ENCODE measurements at regions not wholly inside any gene's neighbourhood (a gene's known extent, or its start where the extent isn't known, plus 50 kb on each side); places are given as distances from the start of the nearest gene placed in this dataset.

DNA sequence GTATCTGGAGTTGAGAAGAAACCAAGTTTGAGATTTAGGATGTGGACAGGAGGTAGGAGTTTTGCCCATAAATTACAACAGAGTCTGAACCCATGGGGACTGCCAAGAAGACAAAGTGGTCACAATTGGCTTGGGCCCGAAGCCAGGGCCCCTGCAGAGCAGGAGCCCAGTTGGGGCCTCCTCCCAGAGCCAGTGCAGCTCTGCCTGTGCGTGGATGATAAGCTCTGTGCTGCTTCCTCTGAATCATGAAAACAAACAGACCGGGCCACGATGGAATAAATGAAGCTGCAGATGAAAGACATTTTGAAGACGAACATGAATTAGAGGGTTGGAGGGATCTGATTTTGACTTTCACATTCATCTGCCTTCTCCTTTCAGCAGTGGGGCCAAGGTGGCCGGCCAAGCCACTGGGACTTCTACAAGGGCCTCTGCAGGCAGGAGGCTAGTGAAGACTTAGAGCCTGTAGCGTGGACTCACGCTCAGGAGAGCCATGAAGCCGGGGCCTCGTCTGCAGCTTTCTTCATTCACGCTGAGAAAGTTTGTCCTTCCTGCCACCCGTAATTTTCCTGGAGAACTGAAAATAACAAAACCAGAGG, 156.8 kb upstream of the LYZL1 start:
- DNase-seq: no peak

DNA sequence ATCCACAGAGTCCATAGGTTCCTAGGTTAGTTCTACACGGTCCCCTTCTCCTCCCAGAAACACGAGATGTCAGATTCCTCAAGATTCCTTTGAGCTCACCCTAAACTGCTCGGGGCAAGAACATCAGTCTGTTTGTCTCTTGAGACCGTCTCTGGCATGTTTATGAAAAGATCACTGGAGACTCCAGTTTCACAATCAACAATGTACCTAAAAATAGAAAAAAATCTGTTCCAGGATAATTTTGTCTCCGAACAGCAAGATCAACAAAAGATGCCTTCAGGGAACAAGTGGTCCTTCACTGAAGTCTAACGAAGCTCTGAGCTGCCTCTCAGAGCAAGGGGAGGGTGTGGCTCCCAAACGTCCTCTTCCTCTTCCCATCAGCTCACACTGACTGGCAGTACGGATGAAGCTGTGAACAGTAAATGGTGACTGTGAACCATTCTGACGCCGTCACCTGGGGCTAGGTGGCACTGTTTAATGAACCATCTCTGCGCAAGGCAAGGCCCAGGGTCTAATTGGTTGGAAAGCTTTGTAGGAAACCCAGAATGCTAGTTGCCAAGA, 156.2 kb upstream of the LYZL1 start:
- no peak for DNase-seq

DNA sequence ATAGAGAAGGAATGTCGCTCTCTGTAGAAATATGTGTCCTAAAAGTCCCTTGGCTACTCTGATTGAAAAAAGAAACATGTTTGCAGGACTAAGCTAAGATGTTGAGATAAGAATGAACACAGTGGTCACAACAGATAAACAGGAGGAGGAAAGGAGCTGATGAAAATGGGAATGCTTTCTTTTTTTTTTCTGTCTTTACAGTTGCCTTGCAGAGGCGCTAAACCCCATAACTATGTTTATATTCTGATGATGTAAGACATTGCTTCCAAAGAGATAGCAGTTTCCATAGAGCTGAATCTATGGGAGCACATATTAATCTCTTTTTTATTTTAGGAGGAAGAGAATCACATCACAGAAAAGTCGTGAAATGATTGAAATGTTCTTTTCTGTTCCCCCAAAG, 153.5 kb upstream of the LYZL1 start:
- no peak for DNase-seq

DNA sequence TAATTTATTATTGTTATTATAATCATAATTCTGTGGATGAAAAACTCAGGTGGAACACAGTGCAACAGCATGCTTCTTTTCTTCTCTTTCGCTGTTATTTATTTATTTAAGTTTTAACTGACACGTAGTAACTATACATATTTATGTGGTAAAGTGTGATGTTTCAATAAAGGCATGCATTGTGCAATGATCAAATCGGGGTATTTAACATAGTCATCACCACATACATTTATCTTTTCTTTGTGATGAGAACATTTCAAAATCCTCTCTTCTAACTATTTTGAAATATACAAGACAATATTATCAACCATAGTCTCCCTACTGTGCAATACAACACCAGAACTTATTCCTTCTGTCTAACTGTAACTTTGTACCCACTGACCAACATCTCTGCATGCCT, 152.5 kb upstream of the LYZL1 start:
- no peak for DNase-seq

DNA sequence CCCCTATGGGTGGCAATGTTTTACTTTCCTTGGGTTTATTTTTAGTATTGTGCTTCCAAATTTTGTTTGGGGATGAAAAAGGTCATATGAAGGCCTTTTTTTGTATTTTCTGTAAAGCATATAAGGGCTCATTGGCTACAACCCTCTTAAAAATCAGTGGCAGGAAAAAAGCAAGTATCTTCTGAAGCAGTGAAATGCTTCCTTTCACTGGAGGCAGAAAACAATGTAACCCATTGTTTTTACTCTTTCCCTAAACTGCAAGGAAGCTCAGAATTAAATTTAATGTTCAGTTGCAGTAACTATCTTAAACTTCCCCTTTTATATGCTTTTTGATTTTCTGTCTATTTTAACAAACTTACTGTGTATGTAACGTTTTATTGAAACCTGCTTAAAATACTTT, 148.7 kb upstream of the LYZL1 start:
- no peak for DNase-seq

DNA sequence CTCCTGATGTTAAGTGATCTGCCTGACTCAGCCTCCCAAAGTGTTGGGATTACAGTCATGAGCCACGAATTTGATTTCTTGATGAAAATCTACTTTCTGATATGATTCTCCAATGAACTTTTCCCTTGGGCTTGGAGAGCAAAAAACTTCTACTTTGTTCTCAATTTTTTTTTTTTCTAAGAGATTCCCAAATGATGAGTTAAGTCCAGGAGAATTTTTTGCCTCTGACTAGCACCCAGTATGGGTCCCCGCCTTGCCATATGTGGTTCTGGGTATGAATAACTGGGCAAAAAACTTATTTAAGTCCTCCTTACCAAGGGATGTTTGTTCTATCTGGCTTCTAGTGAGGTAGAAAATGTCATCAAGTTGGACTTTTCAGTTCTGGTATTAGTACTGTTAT, 147.9 kb upstream of the LYZL1 start:
- DNase-seq: no peak

DNA sequence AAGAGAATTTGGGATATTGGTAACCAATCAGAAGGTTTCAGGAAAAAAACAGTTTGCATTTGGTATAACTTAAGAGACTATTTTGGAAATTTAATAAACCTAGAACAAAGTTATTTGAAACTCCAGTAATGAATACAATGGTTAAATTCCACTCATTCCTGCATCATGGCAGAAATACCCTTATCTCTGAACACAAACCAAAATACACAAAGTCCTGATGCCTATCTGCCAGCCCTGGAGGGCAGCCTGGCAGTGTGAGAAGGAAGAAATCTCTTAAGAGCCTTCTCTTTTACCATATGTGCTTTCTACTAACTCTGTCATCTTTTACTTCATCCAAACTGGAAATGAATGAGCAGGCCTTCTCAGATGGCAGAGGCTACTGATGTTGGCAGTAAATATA, 147.1 kb upstream of the LYZL1 start:
- DNase-seq: no peak

DNA sequence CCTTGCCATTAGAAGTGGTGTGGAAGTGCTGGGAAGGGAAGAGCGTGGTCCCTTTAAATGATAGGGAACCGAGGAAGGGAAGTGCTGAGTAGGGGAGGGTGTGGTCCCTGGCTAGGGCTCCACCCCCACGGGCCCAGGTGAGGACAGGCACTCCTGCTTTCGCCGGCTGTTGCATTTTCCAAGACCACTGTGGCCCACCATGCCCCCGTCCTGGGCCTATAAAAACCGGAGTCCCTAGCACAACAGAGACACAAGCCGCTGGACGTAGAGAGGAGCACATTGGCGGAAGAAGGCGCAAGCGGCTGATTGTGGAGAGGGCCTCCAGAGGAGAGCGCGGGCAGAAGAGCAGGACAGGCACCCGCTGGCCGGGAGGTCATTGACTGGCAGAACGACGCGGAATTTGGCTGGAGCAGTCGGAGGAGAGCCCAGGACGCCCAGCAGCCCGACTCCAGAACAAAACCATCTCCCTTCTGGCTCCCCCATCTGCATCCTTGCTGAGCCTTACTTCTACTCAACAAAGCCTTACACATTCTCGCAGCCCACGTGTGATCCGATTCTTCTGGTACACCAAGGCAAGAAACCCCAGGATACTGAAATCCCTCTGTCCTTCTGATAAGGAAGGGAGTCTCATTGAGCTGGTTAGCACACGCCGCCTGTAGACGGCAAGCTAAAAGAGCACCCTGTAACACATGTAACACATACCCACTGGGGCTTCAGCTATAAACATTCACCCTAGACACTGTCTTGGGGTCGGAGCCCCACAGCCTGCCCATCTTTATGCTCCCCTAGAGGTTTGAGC, 146.2 kb upstream of the LYZL1 start:
- DNase-seq: no peak

DNA sequence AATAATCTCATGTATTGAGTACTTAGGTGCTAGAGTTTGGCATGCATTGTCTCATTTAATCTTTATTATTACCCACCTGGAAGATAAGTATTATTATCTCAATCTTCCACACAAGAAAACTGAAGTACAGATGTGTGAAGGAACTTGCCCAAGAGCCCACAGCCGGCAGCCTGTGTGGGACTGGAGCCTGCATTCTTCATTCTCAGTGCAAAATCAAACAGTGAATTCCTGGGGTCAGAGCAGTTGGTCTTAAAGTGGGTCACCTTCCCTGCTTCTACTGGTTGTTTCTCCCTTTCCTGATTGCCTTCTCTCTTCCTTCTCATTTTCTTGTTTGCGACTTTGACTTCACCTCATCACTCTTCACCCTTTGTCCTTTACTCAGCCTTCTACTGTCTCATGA, 144.7 kb upstream of the LYZL1 start:
- no peak for DNase-seq

DNA sequence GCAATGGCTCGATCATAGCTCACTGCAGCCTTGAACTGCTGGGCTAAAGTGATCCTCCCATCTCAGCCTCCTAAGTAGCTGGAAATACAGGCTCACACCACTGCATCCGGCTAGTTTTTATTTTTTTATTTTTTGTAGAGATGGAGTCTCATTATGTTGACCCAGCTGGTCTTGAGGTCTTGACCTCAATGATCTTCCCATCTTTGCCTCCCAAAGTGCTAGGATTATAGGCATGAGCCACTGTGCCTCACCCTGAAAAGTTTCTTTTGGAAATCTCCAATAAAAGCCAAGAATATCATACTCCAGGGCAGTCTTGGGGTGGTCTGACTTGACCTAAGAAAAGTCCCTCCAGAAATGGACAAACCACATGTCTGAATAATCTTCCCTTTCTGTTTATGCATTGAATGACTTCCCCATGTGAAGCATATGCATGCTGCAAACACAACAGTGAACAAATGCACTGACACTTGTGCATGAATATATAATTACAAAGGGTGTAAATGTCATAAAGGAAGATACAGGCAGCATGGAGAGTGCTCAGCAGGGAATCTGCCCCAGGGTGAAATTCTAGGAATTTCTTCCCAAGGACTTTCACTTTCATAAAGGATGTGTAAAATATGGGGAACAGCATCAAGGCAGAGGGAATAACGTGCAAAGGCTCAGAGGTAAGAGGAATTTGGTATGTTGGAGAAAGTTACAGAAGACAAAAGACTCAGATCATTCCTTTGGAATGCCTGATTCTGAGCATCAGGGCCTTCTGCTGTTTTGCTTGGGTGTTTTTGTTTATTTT, 142.4 kb upstream of the LYZL1 start:
- no peak for DNase-seq

DNA sequence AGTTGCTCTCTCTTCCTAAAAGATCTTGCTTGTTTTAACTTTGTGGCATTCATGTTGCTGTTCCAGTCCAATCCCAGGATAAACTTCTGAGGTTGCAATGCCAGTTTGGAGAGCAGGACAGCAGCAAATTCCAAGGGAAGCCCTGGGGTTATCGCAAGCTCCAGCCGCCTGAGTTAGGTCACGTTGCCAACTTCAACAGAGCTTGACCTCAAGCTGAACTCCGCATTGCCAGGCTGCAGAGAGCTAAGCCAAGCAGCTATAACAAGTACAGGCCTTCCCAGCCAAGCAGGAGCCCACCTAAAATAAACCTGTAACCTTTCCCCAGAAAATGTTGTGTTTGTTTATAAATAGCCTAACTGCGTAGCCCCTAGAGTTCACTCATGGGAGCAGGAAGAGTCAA, 138.9 kb upstream of the LYZL1 start:
- no peak for DNase-seq

DNA sequence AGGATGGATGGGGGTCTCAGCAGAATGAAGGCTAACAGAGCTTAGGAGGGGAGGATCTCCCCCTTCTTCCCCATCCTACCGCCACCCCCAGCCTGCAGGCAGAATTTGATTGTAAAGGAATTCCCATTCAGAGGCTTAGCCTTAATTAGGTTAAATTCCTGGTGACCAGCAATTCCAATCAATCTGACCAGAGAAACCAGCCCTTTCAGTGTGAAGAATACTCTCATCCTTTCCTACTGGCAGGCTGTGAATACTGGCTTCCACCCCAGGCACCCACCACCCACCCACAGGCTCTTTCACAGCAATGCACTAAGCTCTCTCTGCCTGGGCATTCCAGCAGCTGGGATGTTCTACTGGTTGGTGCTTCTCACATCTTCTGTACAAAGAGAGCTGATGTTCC, 137.9 kb upstream of the LYZL1 start:
- DNase-seq: no peak

DNA sequence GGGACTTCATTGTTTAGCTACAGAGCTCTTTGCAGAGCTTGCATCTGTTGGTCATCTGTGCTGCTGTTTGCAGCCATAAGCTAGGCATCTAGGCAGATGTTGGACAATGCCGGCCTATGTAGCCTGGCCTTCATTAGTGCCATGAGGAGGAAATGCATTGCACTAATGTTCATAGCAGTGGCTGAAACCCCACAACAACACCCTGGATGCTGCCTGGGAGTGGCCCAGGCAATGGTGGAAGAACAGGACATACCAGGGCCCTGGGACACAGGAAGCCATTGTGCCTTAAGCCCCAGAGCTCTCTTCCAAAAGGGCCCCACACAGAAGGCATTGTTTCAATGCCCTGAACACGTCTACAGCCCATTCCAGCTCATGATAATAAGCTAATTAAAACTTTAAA, 131.5 kb upstream of the LYZL1 start:
- DNase-seq: no peak

DNA sequence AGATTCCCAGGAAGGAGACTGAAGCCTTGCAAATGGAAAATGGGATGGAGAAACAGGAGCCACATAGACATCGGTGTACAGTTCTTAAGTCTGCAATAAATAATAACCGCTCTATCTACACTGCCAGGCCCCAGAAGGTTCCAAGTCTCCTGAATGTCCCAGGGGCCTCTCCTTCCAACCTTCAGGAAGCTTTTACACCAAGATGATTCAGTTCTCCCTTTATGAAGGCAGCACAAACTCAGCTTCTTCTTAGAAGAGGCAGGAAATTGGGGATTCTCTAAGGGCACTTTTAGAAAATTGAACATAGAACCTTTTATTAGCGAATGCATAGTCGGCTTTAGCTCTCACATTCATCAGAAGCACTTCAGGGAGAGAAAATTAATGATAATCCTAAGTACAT, 130.8 kb upstream of the LYZL1 start:
- DNase-seq: no peak

DNA sequence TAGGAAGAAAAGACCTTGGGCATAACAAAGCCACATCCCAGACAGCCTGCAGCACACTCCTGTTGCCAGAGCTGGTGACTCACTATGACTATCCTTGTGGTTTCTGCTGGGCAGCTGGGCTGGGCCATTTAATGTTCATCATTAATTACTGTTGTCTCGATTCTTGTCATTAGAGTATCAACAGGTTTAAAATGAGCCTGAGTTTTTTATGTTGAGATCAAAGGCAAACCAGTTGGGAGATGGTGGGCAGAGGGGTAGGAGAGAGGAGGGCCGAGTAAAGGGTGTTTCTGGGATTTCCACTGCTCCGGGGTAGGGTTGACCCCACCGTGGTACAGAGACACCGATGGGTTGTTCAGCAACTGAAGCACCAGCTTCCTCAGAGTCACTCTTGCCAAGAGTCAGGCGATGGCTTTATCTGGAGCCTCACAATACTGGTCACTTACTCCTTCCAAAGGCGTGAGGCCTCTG, 128.7 kb upstream of the LYZL1 start:
- DNase-seq: no peak

DNA sequence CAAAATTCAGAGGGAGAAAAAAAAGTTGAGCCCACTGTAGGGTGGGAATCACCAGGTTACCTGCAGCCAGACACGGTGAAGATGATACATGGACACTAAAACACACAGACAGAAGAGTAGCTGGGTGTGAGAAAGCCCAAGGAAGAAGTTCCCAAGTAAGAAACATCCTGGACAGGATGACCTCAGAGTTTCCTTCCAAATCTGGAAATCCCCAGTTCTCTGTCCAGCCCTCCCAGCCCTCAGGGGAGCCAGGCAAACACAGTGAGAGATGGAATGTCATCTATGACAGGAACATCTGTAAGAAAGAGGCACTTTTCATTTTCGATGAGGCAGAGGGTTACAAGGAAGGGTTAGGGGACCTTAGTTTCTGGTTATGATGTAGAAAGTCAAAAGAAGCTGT, 125.1 kb upstream of the LYZL1 start:
- DNase-seq: no peak

DNA sequence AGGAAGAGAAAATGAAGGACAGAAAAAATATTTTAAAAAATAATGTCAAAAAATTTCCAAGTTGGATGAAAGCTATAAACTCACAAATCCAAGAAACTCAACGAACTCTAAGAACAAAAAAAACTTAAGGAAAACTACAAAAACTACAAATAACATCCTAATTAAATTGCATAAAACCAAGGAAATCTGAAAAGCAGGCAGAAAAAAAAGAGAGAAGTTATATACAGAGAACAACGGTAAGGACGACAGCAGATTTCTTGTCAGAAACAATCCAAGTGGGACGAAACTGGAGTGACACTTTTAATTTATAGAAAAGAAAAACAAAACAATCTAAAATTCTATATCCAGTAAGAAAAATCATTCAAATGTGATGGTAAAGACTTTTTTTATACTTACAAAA, 122.2 kb upstream of the LYZL1 start:
- DNase-seq: no peak

DNA sequence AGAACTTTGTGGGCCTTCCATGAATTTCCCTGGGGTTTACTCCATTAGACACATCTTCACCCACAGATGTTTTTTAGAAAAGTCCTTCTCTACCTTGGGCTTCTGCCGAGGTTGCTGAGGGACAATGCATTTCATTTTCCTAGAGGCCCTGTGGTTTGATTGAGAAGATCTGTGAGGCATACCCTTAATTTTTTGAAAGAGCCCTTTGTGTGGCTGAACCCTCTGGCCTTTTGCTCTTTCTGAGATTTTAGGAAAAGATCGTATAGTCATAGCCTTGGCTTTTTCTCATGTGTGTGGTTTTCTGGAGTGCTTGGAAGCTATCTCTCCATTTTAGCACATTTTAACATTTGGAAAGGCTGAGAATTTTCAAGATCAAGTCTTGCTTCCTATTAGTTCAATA, 119.8 kb upstream of the LYZL1 start:
- DNase-seq: no peak

DNA sequence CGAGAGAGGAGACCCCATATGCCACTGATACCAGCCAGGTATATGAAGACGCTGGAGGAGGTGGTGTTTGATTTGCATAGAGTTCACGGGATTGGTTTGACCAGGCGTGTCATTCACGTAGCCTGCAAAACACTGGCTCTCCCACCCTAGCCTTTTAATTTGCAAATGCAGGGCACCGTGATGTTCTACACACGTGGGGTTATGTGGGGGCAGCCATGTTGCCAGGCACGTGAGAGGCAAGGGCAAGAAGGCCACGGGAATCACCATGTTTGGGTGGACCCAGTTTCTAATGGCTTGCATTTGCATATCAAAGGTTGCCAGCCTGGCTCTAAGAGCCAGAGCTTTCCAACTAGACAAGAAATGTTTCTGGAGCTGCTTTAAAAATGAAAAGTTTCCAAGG, 117.2 kb upstream of the LYZL1 start:
- DNase-seq: no peak

DNA sequence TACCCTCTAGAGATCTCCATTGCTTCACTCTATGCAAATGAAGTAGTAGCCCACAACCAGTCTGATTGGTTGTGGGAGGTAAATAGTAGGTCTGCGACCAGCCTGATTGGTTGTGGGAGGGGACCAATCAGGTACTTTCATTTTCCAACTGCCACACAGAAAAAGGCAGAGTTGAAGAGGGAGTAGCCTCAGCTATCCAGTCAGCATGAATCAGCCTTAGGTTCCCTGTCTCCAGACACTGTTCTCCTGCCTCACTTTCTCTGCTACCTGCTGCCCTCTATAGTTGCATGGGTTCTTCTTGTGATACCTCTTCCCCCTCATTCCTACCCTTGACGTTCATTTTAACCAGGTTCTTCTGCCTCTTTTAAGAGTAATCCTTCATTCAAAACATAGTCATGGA, 114.5 kb upstream of the LYZL1 start:
- DNase-seq: no peak

DNA sequence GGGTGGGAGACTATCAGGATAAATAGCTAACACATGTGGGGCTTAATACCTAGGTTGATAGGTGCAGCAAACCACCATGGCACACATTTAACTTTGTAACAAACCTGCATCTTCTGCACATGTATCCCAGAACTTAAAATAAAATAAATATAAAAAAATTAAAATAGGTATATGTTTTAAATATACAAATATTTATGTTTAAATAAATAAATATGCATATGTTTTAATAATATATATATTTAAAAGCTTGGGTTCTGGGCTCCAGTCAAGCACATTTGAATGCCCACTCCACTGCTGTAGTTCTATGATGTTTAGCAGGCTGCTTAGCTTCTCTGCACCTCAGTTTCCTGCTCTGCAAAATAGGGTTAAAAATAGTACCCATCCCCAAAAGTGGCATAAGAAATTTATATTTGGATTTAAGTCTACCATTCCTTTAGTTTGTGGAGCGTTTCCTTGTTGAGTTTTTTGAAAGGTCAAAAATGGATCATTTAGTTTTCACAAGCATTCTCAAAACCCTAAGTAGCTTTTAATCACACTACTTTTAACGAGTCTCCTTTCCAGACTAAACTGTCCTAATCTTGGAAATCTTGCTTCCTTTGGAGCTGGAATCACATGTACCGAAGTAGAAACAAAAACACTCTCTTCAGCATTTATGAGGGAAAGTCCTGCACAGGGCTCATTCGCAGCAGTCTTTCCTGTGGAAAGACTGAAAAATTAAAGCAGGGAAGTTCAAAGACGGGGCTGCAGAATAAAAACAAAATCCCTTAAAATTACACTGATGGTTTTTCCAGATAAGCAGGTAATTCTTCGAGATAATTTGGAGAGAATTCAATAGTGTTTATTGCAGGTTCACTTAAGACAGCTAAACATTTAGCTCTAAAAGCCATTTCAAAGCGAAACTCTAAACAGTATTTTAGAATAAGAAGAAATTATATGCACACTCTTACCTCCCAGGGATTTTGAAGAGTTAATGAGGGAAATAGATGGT, 111.7 kb upstream of the LYZL1 start:
- DNase-seq: no peak

DNA sequence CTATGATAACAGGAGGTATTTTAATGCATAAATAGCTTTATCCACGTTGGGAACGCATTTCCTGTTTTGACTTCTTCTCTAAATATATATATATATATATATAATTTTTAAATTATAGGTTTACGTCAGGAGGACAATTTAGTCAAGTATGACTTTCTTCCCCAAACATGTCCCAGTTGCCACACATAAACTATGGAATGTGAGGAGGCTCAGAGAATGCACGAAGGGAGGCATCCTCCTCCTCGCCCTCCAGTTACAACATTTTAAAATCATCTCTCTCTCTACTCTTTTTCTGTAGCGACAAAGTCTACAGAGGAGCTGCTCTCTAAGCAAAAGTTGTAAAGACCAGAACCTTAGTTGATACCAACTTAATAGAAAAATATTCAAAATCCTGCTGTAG, 106.9 kb upstream of the LYZL1 start:
- no peak for DNase-seq
